ENCODE measurements at regions not wholly inside any gene's neighbourhood (a gene's known extent, or its start where the extent isn't known, plus 50 kb on each side); places are given as distances from the start of the nearest gene placed in this dataset.
"Not testable (repeated sequence)": the region's sequence is repeated elsewhere in the genome, so short reads cannot be mapped to it uniquely, and the experiment has no call there.

GRCh38 chr2:173468266-173468793 is 113.7 kb downstream of the CDCA7 start:
- DNase-seq (ENCODE audit: low read depth) = no peak

DNA sequence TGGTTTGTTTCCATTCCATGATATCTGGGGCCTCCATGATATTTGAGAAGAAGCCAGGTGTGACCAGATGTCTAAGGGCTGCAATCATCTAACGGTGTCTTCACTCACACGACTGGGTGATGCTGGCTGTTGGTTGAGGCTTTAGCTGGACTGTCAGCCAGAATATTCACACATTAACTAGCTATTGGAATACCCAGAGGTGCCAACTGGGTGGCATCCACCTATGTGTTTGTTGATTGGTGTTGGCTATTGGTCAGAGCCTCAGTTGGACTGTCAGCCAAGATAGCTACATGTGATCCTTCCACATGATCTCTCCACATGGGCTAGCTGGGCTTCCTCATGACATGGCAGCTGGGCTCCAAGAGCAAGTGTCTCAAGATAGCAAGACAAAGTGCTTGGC is 117.4 kb downstream of the CDCA7 start:
- no peak for DNase-seq (ENCODE audit: low read depth)

- DNase-seq (ENCODE audit: low read depth) = no peak
These were observed 128.5 kb downstream of the CDCA7 start for GRCh38 chr2:173483137-173483536.

DNA sequence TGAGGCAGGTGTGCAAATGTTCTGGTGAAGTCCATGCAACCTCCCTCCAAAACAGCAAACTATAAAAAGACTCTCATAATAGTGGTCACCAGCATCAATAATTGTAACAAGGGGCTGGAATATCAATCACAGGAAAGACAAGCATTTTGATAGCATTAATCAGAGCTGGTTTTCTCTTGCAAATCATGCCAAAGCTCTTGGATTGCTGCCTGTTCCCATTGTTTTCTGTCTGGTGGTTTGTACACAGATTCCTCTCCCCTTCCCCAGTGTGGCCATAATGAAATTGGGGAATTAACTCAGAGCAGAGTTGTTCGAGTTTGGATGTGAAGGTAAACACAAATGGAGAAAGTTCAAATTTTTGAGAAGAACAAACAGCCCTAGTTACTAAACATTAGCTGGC is 134.2 kb downstream of the CDCA7 start:
- DNase-seq (ENCODE audit: low read depth) = no peak

DNA sequence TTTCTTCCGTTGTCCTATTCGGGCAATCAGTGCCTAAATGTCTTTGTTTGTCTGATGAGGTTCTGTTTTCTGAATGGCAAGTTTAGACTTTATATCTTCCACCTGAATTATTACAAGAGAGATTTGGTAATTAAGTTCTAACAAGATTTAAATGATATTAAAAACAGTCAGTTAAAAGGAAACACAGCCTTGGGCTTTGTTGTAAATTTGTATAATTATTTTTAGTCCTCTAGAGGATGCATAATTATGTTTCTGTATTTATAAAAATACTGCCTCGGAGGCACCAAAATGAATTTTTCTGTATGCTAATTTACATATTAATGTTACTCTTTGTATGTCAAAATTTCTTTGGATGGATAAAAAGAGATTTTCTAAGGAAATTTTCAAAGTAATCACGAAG is 136.7 kb downstream of the CDCA7 start:
- no peak for DNase-seq (ENCODE audit: low read depth)

- DNase-seq (ENCODE audit: low read depth) = no peak
These were observed 139.2 kb downstream of the CDCA7 start for GRCh38 chr2:173493874-173494273.

DNA sequence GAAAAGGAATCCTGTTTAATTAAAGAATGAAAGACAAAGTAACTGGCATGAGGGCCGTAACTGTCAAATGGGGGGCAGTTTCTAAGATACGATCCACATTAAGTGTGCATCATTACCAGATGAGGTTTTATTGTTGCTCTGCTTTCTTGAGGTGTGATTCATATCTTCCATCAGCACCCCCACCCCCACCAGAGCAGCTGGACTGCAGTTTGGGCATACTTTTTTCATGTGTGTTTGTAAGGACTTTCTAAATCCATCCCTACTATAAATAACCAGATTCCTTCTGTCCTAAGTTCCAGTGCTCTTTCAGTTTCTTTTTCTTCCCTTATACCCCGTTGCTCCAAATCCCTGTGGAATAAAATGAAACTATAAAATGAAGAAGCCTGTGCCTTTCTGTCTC is 142.1 kb downstream of the CDCA7 start:
- DNase-seq (ENCODE audit: low read depth) = no peak

- DNase-seq (ENCODE audit: low read depth) = no peak
These were observed 146.3 kb downstream of the CDCA7 start for GRCh38 chr2:173500953-173501352.

DNA sequence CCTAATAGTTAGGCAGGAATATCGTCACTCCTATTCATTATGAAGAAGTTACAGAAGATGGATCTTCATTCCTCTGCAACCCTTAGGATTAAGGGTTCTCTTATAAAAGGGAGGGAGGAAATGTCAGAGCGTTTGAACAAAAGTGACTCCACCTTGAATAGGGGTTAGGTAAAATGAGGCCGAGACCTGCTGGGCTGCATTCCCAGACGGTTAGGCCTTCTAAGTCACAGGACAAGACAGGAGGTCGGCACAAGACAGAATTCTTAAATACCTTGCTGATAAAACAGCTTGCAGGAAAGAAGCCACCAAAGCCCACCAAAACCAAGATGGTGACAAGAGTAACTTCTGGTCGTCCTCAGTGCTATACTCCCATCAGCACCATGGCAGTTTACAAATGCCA is 147.6 kb downstream of the CDCA7 start:
- no peak for DNase-seq (ENCODE audit: low read depth)

GRCh38 chr2:173511357-173511756 is 156.7 kb downstream of the CDCA7 start:
- no peak for DNase-seq (ENCODE audit: low read depth)

- no peak for DNase-seq (ENCODE audit: low read depth)
These were observed 157.3 kb downstream of the CDCA7 start for GRCh38 chr2:173511942-173512341.

DNA sequence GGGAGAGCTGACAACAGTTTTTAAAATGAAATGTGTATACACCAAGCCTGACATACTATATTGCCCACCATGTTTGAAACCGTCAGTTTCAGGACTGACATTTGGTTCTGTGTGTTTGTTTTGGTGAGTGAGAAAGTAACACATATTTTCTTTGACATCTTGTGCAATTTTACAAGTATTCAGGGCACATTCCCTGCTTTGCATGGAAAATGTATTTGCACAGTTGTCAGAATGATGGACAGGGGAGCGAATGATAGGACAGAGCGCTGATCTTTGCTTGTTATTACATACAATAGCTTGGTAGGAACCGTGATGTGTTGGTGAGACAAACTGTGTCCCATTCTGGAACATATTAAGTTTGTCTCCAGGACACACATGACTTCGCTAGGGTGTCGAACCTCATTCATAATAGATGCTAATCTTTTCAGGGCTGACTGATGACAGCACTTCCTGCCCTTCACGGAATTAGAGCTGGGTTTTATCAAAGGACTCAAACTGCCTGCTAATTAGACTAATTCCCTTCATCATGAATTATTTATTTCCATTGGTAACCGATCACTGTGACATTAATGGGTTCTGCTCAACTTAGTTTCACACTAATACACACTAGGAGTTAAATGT is 158.5 kb downstream of the CDCA7 start:
- DNase-seq (ENCODE audit: low read depth) = no peak

- no peak for DNase-seq (ENCODE audit: low read depth)
These were observed 166.2 kb downstream of the CDCA7 start for GRCh38 chr2:173520918-173521317.

DNA sequence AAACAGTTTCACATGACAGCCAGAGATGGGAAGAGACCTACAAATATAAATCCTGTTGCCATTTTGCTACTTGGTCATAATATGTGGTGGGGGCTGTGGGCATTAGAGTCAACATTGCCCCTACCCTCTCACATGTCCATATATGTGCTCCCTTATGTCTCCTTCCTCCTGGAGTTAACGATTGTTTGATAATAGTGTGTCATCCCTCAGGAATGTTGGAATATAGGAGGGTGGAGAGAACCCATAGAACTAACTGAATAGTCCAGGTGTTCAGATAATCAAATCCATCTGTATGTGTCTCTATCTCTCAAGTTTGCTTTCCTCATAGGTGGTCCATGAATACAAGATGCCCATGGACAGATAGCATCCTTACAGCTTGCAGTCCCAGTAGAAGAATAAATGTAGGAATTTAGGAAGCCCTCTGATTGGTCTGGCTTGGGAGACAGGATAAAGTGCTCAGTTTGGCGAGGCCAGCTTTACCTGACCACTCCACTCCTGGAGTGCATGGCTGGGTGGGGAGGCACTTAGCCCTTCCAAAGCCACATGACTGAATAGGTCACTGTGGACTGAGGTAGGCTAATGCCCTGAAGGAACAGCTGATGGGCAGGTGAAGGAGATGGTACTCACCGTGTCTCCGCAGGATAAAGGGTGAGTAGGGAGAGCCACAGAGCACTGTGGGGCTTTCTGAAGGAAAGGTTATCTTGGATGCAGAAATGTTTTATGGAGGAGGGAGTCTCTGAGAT is 166.9 kb downstream of the CDCA7 start:
- no peak for DNase-seq (ENCODE audit: low read depth)

GRCh38 chr2:173523497-173523896 is 168.8 kb downstream of the CDCA7 start:
- DNase-seq (ENCODE audit: low read depth) = no peak

DNA sequence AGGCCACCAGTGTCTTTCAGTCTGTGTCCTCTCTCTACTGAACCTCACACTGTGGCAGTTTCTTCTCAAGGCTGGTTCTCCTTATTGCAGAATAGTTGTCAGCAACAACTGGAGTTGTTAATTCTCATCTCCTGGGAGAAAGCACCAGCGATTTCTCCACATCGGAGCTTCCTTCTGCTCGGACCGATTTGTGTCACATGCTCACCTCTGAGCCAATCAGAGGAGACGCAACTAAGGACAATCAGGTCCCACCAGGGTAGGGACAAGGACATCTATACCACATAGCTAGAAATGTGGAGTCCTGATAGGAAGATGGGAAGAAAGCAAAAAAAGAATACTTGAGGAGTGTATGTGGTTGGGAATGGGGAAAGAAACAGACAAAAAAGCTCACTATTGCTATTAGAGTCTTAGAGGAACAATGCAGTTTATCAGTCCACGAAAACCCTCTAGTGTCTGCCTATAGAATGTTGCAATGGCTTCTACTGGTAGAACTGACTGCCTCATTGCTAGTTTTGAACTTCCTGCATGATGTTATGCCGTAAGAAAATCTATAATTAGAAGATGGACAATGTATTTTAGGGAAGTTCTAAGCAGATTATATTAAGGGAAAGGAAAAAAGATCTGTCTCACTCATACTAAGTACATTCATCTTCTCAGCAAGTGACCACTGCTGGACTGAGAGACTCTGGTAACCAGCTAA is 169.7 kb downstream of the CDCA7 start:
- no peak for DNase-seq (ENCODE audit: low read depth)

DNA sequence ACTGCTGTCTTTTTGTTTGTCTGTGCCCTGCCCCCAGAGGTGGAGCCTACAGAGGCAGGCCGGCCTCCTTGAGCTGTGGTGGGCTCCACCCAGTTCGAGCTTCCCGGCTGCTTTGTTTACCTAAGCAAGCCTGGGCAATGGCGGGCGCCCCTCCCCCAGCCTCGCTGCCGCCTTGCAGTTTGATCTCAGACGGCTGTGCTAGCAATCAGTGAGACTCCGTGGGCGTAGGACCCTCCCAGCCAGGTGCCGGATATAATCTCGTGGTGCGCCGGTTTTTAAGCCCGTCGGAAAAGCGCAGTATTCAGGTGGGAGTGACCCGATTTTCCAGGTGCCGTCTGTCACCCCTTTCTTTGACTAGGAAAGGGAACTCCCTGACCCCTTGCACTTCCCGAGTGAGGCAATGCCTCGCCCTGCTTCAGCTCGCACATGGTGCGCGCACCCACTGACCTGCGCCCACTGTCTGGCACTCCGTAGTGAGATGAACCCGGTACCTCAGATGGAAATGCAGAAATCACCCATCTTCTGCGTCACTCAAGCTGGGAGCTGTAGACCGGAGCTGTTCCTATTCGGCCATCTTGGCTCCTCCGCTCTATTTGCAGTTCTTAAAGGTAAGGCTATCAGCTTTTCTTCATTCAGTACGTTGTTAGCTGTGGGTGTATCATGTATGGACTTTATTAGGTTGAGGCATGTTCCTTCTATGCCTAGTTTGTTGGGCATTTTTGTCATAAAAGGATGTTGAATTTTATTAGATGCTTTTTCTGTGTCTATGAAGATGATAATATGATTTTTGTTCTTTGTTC is 178.3 kb downstream of the CDCA7 start:
- DNase-seq (ENCODE audit: low read depth) = not testable (repeated sequence)

DNA sequence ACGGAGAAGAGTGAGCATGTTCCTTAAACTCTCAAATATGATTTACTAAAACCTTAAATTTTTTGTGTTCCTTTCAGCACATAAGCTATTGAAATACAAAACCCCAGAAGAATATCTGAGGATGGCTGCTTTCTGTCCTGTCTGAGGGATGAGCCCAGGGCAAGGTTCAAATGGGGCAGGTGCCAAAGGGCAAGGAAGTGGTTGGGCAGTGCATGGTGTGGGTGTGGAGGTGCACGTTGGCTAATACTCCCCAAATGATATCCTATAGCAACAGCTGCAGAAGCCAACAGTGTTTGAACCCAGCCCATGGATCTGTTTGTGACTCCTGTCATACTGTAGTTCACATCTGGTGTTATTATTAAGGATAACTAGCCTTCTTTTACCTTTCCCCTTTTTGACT is 183.0 kb downstream of the CDCA7 start:
- DNase-seq (ENCODE audit: low read depth) = no peak

DNA sequence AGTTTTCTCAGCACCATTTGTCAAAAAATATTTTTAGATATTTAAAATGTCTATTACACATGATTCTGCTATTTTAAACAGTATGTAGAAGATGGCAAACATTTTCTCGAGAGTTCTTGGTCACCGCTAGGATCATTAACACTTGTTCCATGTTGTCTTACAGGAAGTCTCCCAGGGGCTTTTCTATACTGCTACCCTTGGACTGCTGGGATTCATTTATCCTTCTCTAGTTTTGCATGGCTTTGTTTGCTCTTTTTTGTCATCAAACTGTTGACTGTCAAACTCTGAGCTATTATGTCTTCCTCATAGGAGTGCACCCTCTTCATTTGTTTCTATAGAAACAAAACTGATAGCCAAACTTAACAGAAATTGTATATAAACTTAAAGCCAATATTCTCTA is 184.9 kb downstream of the CDCA7 start:
- no peak for DNase-seq (ENCODE audit: low read depth)

DNA sequence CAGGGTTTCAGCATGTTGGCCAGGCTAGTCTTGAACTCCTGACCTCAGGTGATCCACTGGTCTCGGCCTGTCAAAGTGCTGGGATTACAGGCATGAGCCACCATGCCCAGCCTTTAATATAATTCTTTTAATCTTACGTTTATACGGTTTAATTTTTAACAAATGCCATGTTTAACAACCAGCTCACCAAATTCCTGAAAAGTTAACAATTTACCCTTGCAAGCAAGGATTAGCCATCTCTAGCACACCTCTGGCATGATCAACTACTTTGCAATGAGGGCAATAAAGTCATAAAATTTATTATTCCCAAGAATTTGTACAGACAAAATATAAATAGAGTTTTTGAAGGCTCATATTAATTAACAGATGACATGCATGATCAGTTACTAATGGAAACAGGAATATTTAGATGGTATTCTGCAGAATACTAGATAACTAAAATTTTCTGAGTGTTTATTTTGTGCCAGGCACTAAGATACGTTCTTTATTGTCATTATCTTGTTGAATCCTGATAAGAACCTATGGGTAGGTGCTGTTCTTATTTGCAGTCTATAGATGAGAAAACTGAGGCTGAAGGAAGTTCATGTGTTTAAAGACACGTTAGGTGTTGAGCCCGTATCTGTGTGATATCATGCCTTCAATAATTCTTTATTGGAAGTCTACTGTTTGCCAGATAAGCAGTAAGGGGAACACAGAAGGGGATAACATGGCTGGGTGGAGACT is 190.1 kb downstream of the CDCA7 start:
- no peak for DNase-seq (ENCODE audit: low read depth)

DNA sequence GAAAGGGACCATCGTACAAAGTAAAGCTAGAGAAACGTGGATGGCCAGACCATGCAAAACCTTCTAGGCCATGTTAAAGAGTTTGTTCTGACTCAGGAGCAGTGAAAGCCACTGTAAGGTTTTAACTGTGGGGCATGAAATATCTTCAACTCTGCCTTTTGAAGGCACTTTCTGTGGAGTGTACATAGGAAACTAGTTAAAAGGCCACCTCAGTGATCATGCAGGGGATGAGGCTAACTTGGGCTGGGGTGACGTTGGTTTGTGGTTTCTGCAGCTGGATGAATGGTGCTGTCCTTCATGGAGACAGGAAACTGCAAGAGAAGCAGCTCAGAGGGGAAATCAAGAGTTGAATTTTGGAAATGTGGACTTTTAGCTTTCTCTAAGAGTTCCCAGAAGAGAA is 190.7 kb downstream of the CDCA7 start:
- DNase-seq (ENCODE audit: low read depth) = no peak

DNA sequence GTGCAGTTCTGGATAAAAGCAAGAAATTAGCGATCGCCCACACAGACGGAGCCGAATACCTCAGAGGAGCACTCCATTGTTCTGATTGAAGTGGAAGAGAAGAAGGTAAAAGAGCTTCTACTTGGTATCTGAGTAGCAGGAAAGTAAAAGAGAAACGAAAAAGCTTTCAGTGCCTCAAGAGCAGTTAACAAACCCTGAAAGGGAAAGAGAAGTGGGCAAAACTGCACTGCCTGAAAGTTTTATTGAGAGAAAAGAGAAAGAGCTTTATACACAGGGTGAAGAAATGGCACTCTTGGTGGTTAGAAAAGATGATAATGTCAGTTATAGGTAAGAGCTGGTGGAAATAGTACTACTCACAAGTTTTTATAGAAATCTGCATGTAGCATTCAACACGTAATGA is 192.8 kb downstream of the CDCA7 start:
- no peak for DNase-seq (ENCODE audit: low read depth)
